Testis (tissue), 2 donors: ENCODE measurements at regions not wholly inside any gene's neighbourhood (a gene's known extent, or its start where the extent isn't known, plus 50 kb on each side); places are given as distances from the start of the nearest gene placed in this dataset.

Experiments
- DNase-seq: peaks from one replicate; pipeline ENCODE4 v3.0.0-alpha.2; 2019
- H3K27ac ChIP-seq, 2 donors: fragments of 200-600 bp; sonication (generic); one replicate each; pipeline ENCODE4 v1.5.1; 2019
- H3K27me3 ChIP-seq: fragments of 200-600 bp; sonication (generic); one replicate; pipeline ENCODE4 v1.5.1; 2019
- H3K36me3 ChIP-seq: fragments of 200-600 bp; sonication (generic); one replicate; pipeline ENCODE4 v1.5.1; 2017; ENCODE audit warnings: low read depth; ENCODE audit errors: missing control alignments
- H3K4me1 ChIP-seq: fragments of 200-600 bp; sonication (generic); one replicate; pipeline ENCODE4 v1.5.1; 2019
- H3K4me3 ChIP-seq, 2 donors: fragments of 200-600 bp; sonication (generic); one replicate each; pipeline ENCODE4 v1.5.1; 2017 to 2019
- H3K9me3 ChIP-seq: fragments of 200-600 bp; sonication (generic); one replicate; pipeline ENCODE4 v1.5.1; 2017
- POLR2A ChIP-seq: fragments of 450-650 bp; IDR thresholded peaks from one replicate; pipeline ENCODE4 v1.6.1; 2017; ENCODE audit warnings: antibody characterized with exemption, mild to moderate bottlenecking, moderate library complexity
- WGBS, 2 donors: methylation state at CpG; one replicate each; pipeline ENCODE4 v1.1.5; 2018; 5-methylcytosine and 5-hydroxymethylcytosine counted together
- intact Hi-C: fragments of 100-400 bp; cut with DNase I; formaldehyde crosslinking; loops from one replicate; pipeline ENCODE4 v1.15.1; 2023; ENCODE audit warnings: low total_unique reads
- TF ChIP-seq, protein P1 (sequence below), 3 experiments: fragments of 450-650 bp in 2 of 3; fragments of 200-600 bp in 1 of 3; sonication (generic) in 1 of 3; IDR thresholded peaks; one replicate each; pipeline ENCODE4 v1.5.1; 2016 to 2019; ENCODE audit warnings: antibody characterized with exemption in 3 of 3, mild to moderate bottlenecking in 2 of 3, moderate library complexity in 1 of 3

DNA sequence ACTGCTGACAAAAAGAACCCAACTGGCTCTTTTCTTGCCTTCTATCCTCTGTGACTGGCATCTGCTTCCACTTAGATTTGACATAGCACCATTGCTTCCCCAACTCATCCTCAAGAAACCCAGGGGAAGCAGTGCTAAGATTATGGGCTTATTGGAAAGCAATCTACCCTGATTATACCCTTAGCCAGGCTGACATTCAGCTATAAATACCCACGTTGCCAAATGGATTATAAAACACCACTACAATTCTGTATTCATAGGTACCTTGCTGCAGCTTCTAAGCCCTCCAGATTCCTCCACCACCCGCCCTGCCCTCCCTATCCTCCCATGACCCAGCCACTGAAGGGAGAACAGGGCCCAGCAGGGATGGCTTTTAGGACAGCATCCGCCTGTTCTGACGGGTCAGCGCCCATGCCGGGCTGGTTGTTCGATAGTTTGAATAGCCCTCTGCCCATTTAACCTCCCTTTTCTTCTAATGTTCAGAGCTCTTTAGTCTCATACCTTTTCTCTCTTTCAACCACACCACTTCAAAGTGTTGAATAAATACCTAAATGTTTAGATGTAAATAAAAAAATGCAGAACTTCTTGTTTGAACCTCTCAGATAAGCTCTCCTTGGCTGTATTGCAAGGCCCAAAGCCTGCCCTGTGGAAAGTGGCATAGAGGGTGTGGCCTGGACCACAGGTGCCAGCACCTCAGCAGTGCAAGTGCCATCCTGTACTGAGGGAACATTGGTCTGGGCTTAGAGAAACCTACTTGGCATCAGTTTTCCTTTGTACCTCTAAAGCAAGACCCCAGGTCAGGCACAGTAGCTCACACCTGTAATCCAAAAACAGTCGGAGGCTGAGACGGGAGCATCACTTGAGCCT lies 86.6 kb upstream of the RGPD5 start:
- Histone ChIP-seq H3K27ac (no peak overlapping the region), H3K4me1 (peaks cover 6% of the 10 kb centered on the region), H3K36me3 (no peaks in the 10 kb centered on the region), H3K4me3 (no peak overlapping the region), H3K27me3 (no peaks in the 10 kb centered on the region), H3K9me3 (no peaks in the 10 kb centered on the region)
- whole genome bisulfite sequencing, 2 donors = 89 to 92% methylated on average over 9 of the region's 9 CpGs
- intact Hi-C loops = no loop called here
- DNase-seq = no peak
- no peak for TF ChIP-seq POLR2A
- TF ChIP-seq, protein P1, sequence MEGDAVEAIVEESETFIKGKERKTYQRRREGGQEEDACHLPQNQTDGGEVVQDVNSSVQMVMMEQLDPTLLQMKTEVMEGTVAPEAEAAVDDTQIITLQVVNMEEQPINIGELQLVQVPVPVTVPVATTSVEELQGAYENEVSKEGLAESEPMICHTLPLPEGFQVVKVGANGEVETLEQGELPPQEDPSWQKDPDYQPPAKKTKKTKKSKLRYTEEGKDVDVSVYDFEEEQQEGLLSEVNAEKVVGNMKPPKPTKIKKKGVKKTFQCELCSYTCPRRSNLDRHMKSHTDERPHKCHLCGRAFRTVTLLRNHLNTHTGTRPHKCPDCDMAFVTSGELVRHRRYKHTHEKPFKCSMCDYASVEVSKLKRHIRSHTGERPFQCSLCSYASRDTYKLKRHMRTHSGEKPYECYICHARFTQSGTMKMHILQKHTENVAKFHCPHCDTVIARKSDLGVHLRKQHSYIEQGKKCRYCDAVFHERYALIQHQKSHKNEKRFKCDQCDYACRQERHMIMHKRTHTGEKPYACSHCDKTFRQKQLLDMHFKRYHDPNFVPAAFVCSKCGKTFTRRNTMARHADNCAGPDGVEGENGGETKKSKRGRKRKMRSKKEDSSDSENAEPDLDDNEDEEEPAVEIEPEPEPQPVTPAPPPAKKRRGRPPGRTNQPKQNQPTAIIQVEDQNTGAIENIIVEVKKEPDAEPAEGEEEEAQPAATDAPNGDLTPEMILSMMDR (IDR thresholded peaks at IDR 0.05) = no peak

DNA sequence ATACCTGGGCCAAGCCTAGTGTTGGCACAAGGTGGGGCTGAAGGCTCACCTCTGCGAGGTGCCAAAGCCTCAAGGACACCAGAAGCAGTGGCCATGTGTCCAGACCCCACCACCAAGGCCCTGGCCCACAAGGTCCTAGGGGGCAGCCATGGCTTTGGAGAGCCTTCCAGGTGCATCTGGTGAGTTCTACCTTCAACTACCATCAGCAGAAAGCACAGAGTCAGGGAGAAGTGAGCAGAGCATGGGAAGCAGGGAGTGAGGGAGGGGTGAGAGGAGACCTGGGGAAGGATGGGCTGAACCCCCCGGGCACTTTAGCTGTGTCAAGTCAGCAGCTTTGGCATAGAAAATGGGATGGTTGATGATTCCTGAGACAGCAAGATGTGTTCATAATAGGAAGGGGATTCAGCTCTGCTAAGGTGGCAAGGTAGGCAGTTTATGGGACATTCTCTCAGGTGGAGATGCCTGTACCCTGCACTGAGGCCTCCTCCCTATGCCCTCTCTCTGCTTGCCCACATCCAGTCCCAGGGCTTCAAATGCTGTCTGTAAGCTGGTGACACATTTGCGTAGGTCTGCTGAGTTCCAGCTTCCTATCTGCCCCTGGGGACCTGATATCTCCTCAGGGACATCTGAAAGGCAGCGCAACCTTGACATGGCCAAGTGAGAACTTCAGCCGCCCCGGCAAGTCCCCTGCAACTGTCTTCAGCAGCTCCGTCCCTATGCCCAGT lies 83.4 kb upstream of the RGPD5 start:
- Histone ChIP-seq H3K4me3 (no peak overlapping the region), H3K36me3 (no peaks in the 10 kb centered on the region), H3K27ac (no peak overlapping the region), H3K4me1 (peaks cover 6% of the 10 kb centered on the region), H3K27me3 (no peaks in the 10 kb centered on the region), H3K9me3 (no peaks in the 10 kb centered on the region)
- intact Hi-C loops = no loop called here
- peak; percentile 38 for DNase-seq
- WGBS, 2 donors = 74 to 87% methylated on average over 6 to 7 of the region's 7 CpGs
- no peak for TF ChIP-seq POLR2A
- TF ChIP-seq, protein P1 (IDR thresholded peaks at IDR 0.05) = no peak

DNA sequence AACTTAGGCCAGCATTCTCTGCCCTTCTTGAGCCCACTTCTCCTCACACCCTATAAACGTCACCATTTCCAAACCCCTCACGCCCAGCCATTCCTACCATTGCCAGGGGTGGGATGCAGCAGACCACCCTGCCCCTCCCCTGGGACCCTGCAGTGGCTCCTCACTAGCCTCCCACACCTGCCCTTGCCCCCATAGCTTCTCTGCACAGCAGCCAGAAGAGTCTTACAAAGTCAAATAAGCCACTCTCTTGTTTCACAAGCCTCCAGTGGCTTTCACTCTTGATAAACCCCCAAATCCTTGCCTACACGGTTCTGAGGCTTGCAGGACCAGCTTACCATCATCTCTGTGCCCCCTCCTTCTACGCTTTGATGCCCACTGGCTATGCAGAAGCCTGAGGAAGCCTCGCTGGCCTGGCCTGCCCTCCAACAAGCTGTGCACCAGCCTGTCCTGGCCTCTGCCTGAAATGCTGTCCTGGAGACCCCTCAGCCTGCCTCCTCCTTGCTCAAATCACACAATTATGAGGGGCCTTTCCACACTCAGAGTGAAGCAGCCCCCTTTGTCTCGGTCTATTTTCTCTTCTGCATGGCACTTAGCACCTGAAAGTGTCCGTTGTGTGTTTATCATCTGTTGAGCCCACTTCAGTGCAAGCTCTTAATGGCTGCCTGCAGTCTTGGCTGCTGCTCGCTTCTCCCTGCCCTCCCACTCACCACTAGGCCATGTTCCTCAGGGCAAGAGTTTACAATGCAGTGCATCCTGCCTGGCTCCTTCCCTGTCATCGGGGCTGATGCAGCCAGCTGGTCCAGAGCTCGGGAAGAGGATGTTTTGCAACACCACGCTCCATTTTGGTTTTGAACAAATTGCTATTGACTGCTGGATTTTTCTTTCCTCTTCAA lies 82.6 kb upstream of the RGPD5 start:
- Histone ChIP-seq H3K27me3 (no peaks in the 10 kb centered on the region), H3K27ac (no peak overlapping the region), H3K4me1 (peaks cover 6% of the 10 kb centered on the region), H3K4me3 (no peak overlapping the region), H3K36me3 (no peaks in the 10 kb centered on the region), H3K9me3 (no peaks in the 10 kb centered on the region)
- intact Hi-C loops = no loop called here
- 72 to 79% methylated on average over 11 of the region's 11 CpGs for WGBS, 2 donors
- no peak for TF ChIP-seq POLR2A
- TF ChIP-seq, protein P1 (IDR thresholded peaks at IDR 0.05) = no peak
- DNase-seq = no peak

DNA sequence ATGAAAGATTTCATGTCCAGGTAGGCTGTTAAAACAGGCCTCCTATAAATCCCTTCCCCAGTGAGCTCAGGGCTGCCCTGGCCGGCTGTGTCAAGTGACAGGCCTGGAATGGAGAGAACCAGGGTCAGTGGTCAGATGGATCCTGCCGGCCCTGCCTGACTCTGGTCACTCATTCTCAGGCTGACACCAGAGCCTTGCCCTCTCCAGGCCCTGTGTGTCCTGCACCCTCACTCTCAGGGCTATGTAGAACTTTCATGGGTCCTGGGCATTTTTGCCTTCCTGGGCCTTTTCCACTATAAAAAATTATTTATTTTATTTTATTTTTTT lies 82.0 kb upstream of the RGPD5 start:
- intact Hi-C loops = no loop called here

More for the DNA sequence above, 82.0 kb upstream of the RGPD5 start:
- WGBS, 2 donors = 76 to 90% methylated on average over 2 of the region's 2 CpGs
- Histone ChIP-seq H3K27ac (no peak overlapping the region), H3K9me3 (no peaks in the 10 kb centered on the region), H3K4me1 (peaks cover 6% of the 10 kb centered on the region), H3K36me3 (no peaks in the 10 kb centered on the region), H3K4me3 (no peak overlapping the region), H3K27me3 (no peaks in the 10 kb centered on the region)
- no peak for DNase-seq
- TF ChIP-seq, protein P1 (IDR thresholded peaks at IDR 0.05) = no peak
- no peak for TF ChIP-seq POLR2A
